Cortex of kidney (tissue), 1 donor: ENCODE measurements at regions not wholly inside any gene's neighbourhood (a gene's known extent, or its start where the extent isn't known, plus 50 kb on each side); places are given as distances from the start of the nearest gene placed in this dataset.

ENCODE experiments used
- DNase-seq: peaks from one replicate; lab custom pipeline; 2025; lab: John Stamatoyannopoulos, UW

- no peak for DNase-seq
These were observed 389.3 kb downstream of the FGF9 start for GRCh38 chr13:22060187-22060586.

GRCh38 chr13:22061371-22061805 lies 390.5 kb downstream of the FGF9 start:
- DNase-seq, result no peak

- no peak for DNase-seq
These were observed 391.0 kb downstream of the FGF9 start for GRCh38 chr13:22061806-22062391.

- no peak for DNase-seq
These were observed 391.8 kb downstream of the FGF9 start for GRCh38 chr13:22062478-22063205.

GRCh38 chr13:22063416-22064124 lies 392.7 kb downstream of the FGF9 start:
- DNase-seq, result no peak

GRCh38 chr13:22064854-22065620 lies 394.2 kb downstream of the FGF9 start:
- no peak for DNase-seq

- no peak for DNase-seq
These were observed 402.8 kb downstream of the FGF9 start for GRCh38 chr13:22073718-22074117.

GRCh38 chr13:22074403-22074802 lies 403.5 kb downstream of the FGF9 start:
- no peak for DNase-seq

GRCh38 chr13:22076658-22077057 lies 405.8 kb downstream of the FGF9 start:
- DNase-seq, result no peak

- DNase-seq, result no peak
These were observed 406.4 kb downstream of the FGF9 start for GRCh38 chr13:22077205-22077683.

- no peak for DNase-seq
These were observed 406.9 kb downstream of the FGF9 start for GRCh38 chr13:22077764-22078163.

- no peak for DNase-seq
These were observed 409.1 kb downstream of the FGF9 start for GRCh38 chr13:22079961-22080360.

GRCh38 chr13:22080832-22081231 lies 410.0 kb downstream of the FGF9 start:
- DNase-seq, result no peak

- DNase-seq, result no peak
These were observed 410.6 kb downstream of the FGF9 start for GRCh38 chr13:22081430-22081829.

- DNase-seq, result no peak
These were observed 411.2 kb downstream of the FGF9 start for GRCh38 chr13:22082030-22082429.

- DNase-seq, result no peak
These were observed 411.7 kb downstream of the FGF9 start for GRCh38 chr13:22082437-22083100.

- DNase-seq, result no peak
These were observed 414.1 kb downstream of the FGF9 start for GRCh38 chr13:22085001-22085400.

- no peak for DNase-seq
These were observed 415.9 kb downstream of the FGF9 start for GRCh38 chr13:22086597-22087330.

- DNase-seq, result no peak
These were observed 419.2 kb downstream of the FGF9 start for GRCh38 chr13:22090106-22090505.

GRCh38 chr13:22091222-22091970 lies 420.5 kb downstream of the FGF9 start:
- DNase-seq, result no peak
